Astrocyte of the cerebellum (primary cell): ENCODE measurements at regions not wholly inside any gene's neighbourhood (a gene's known extent, or its start where the extent isn't known, plus 50 kb on each side); places are given as distances from the start of the nearest gene placed in this dataset.
"Not testable (repeated sequence)": the region's sequence is repeated elsewhere in the genome, so short reads cannot be mapped to it uniquely, and the experiment has no call there.

ENCODE experiments used
- DNase-seq: peaks from one replicate; pipeline ENCODE4 v3.0.0-alpha.2; 2011; ENCODE audit warnings: low read depth
- H3K4me3 ChIP-seq: 2 replicates; pipeline ENCODE4 v1.5.1; 2011; ENCODE audit warnings: mild to moderate bottlenecking, low read depth, low read length, moderate library complexity
- in situ Hi-C: cut with HindIII; loops from 2 replicates; pipeline ENCODE4 v1.10.0; 2017; ENCODE audit warnings: low sequenced_read_pairs
- TF ChIP-seq, protein P1 (sequence below): IDR thresholded peaks from 2 replicates; pipeline ENCODE4 v1.5.1; 2012; ENCODE audit warnings: low read length, low read depth, moderate library complexity, mild to moderate bottlenecking; ENCODE audit errors: missing control alignments

DNA sequence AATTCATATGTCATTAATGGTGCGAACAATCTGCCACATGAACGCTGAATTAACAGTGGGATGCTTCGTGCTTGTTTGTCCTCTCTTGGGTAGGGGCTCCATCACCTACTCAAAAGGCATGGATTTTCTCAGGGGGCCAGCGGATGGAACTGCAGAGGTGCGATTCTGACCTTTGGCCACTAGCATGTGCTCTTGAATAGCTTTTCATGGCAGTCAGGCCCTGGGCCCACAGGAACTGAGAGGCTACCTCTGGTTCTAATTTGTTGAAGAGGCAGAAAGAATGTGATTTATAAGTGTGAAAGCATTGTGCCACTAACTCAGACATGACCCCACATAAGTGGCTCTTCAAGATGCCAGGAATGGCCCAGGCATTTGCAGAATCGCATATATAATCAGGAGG is 283.2 kb downstream of the INSIG2 start:
- H3K4me3 ChIP-seq, result no peak overlapping the region
- in situ Hi-C loops, result no loop called here
- DNase-seq, result no peak
- TF ChIP-seq, protein P1, sequence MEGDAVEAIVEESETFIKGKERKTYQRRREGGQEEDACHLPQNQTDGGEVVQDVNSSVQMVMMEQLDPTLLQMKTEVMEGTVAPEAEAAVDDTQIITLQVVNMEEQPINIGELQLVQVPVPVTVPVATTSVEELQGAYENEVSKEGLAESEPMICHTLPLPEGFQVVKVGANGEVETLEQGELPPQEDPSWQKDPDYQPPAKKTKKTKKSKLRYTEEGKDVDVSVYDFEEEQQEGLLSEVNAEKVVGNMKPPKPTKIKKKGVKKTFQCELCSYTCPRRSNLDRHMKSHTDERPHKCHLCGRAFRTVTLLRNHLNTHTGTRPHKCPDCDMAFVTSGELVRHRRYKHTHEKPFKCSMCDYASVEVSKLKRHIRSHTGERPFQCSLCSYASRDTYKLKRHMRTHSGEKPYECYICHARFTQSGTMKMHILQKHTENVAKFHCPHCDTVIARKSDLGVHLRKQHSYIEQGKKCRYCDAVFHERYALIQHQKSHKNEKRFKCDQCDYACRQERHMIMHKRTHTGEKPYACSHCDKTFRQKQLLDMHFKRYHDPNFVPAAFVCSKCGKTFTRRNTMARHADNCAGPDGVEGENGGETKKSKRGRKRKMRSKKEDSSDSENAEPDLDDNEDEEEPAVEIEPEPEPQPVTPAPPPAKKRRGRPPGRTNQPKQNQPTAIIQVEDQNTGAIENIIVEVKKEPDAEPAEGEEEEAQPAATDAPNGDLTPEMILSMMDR, result peak; percentile 91

DNA sequence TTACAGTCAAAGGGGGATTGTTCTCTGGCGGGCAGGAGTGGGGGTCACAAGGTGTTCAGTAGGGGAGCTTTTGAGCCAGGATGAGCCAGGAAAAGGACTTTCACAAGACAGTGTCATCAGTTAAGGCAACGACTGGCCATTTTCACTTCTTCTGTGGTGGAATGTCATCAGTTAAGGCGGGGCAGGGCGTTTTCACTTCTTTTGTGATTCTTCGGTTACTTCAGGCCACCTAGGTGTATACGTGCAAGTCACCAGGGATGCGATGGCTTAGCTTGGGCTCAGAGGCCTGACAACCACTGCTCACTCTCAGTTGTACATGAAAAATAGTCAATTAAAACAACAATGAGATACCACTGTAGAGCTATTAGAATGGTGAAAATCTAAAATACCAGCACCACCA is 281.2 kb downstream of the INSIG2 start:
- in situ Hi-C loops, H3K4me3 ChIP-seq, DNase-seq: not testable (repeated sequence)

DNA sequence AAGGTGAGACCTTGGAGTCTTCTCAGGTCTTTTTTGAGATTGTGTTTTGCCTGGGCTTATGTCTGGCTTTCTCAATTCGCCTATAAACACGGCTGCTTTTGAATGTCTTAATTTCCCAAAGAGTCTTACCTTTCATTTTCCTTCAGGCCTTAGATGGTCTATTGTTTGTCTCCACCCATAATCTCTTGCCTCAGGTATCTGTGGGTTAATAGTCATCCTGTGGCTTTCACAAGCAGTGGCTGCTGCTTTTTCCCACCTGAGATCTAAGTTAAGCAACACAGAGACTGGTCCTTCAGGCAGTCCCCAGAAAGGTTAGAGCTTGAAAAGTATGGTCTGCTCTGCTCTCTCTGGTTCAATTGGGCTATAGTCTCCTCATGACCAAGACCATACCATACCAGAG is 275.3 kb downstream of the INSIG2 start:
- no peak overlapping the region for H3K4me3 ChIP-seq
- DNase-seq, result no peak
- TF ChIP-seq, protein P1, result no peak
- in situ Hi-C loops, result loop anchor here (5.0 kb wide), 1 partner anchor 44 kb away; no protein-coding TSS in a partner anchor

DNA sequence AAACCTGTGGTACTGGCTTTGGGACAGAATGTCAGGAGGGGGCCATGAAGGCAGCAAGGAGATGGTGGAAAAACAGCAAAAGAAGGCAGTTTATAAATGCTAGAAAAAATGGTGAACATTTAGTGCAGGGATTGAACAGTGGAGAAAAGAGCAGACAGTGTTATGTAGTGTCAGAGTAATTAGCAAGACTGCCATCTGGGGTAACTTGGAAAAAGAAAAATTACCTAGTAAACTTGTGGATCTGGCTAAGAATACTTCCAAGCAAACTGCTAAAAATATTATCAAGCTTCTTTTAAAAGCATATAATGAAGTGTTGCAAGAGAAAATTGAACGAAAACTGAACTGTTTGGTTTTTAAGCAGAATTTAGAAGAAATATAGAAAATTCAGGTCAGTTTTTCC is 267.8 kb downstream of the INSIG2 start:
- DNase-seq, result no peak
- TF ChIP-seq, protein P1, result no peak
- H3K4me3 ChIP-seq, result no peak overlapping the region
- in situ Hi-C loops, result no loop called here

DNA sequence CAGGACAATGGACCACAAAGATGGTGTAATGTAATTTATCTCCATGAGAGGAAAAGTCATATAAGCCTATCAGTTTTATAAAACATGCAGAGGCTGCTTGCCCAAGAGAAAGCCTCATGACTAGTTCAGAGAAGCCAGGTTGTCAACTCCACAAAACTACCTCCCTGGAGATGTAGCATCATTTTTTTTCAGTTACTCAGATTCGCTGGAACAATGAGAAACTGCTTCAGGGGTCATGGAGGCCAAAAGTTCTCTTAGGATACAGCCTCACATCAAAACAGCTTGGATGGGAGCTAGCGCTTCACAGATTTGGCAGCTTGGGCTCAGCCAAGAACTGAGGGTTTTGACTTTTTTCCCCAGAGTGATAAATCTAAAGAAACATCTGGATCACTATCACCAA is 263.5 kb downstream of the INSIG2 start:
- H3K4me3 ChIP-seq, result no peak overlapping the region
- DNase-seq, result no peak
- in situ Hi-C loops, result no loop called here
- TF ChIP-seq, protein P1, result no peak

DNA sequence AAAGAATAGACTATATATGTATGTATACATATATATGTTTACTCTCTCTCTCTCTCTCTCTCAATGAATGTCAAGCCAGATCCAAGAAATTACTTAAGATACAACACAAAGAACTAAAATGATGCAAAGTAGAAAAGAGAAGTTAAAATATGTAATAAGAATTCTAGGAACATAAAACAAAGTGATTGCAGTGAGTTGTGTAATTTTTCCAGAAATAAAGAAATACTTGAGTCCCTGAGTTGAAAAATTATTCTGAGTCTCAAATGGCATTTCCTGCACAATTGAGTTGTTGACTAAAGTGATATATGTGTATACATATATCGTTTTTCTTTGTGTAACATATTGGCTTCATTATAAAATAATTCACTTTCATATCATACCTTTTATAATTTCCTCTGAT is 262.4 kb downstream of the INSIG2 start:
- in situ Hi-C loops, result no loop called here

DNA sequence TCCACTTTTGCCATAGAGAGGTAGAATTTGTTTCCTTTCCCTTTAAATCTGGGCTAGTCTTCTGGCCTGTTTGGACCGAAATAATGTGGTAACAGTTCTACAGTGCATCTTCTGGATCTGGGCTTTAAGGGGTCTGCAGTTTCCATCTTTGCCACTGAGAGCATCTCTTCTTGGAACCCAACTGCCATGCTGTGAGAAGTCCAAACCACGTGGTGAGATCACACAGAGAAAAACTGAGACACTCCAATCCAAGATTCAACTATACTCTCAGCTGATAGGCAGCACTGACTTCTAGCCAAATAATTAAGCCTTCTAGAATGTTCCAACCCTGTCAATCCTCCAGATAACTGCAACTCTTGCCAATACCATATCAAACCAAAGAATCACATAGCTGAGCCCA is 261.1 kb downstream of the INSIG2 start:
- H3K4me3 ChIP-seq, result no peak overlapping the region
- no peak for DNase-seq
- in situ Hi-C loops, result no loop called here
- TF ChIP-seq, protein P1, result no peak

More for the DNA sequence above, 262.4 kb downstream of the INSIG2 start:
- H3K4me3 ChIP-seq, result no peak overlapping the region
- DNase-seq, result no peak
- TF ChIP-seq, protein P1, result no peak
